ENCODE measurements at regions not wholly inside any gene's neighbourhood (a gene's known extent, or its start where the extent isn't known, plus 50 kb on each side); places are given as distances from the start of the nearest gene placed in this dataset.

DNA sequence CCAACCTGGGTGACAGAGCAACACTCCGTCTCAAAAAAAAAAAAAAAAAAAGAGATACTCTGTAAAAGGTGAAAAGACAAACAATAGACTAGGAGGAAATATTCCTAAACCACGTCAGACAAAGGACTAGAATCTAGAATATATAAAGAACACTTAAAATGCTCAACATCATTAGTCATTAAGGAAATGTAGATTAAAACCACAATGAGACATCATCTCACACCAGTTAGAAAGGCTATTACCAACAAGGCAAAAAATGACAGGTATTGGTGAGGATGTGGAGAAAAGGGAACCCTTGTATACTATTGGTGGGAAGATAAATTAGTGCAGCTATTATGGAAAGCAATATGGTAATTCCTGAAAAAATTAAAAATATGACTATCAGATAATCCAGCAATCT is 903.1 kb upstream of the SOX9 start:
- FAIRE-seq (no peak), DNase-seq (ENCODE audit: low read depth, low spot score) (no peak)
- no TSS peak for BruUV-seq (replicated peaks)
- Histone ChIP-seq H3K27me3 (ENCODE audit: control insufficient read depth in 2 of 2, insufficient read depth in 2 of 2, low read length in 2 of 2) (no peaks in the 10 kb centered on the region), H3K4me3 (replicated peaks in 1 of 3; ENCODE audit: insufficient read depth in 1 of 3, low read depth in 1 of 3, low read length in 3 of 3) (no peak overlapping the region), H3K79me2 (ENCODE audit: control insufficient read depth, insufficient read depth, low read length) (no peaks in the 10 kb centered on the region), H3K9ac (replicated peaks; ENCODE audit: extremely low read depth, insufficient read depth, low read length) (no peak overlapping the region), H4K20me1 (replicated peaks; ENCODE audit: control insufficient read depth, extremely low read depth, insufficient read depth, low read length) (no peaks in the 10 kb centered on the region), H3K9me3 (replicated peaks; ENCODE audit: control insufficient read depth, insufficient read depth, low read length) (no peaks in the 10 kb centered on the region), H3K4me2 (ENCODE audit: insufficient read depth, low read length) (no peak overlapping the region), H2AFZ (ENCODE audit: low read depth, low read length) (no peak overlapping the region), H3K27ac (ENCODE audit: insufficient read depth, low read depth, low read length) (no peak overlapping the region), H3K36me3 (ENCODE audit: control insufficient read depth in 2 of 2, extremely low read depth in 1 of 2, insufficient read depth in 2 of 2, low read length in 2 of 2) (no peaks in the 10 kb centered on the region), H3K9me1 (replicated peaks; ENCODE audit: control insufficient read depth, extremely low read depth, insufficient read depth, low read length) (no peaks in the 10 kb centered on the region), H3K4me1 (ENCODE audit: control insufficient read depth, extremely low read depth, insufficient read depth, low read length) (no peaks in the 10 kb centered on the region)
- intact Hi-C loops (cut with micrococcal nuclease): no loop called here
- TF ChIP-seq FOS (IDR thresholded peaks at IDR 0.05; ENCODE audit: borderline replicate concordance, insufficient read depth, low read length): no peak
- no peak for TF ChIP-seq JUN (IDR thresholded peaks at IDR 0.05; ENCODE audit: borderline replicate concordance, insufficient read depth, insufficient read length, low read depth)
- TF ChIP-seq MYC (IDR thresholded peaks at IDR 0.05; ENCODE audit: low read depth, low read length): no peak
- no peak for TF ChIP-seq POLR2AphosphoS5 (IDR thresholded peaks at IDR 0.05; ENCODE audit: insufficient read depth, low read depth, low read length)
- dilution Hi-C loops (cut with MboI; ENCODE audit: extremely low pct_ligation_motif_present, low sequenced_read_pairs): no loop called here
- POLR2A ChIA-PET: no interaction called here
- CTCF ChIA-PET: no interaction called here

DNA sequence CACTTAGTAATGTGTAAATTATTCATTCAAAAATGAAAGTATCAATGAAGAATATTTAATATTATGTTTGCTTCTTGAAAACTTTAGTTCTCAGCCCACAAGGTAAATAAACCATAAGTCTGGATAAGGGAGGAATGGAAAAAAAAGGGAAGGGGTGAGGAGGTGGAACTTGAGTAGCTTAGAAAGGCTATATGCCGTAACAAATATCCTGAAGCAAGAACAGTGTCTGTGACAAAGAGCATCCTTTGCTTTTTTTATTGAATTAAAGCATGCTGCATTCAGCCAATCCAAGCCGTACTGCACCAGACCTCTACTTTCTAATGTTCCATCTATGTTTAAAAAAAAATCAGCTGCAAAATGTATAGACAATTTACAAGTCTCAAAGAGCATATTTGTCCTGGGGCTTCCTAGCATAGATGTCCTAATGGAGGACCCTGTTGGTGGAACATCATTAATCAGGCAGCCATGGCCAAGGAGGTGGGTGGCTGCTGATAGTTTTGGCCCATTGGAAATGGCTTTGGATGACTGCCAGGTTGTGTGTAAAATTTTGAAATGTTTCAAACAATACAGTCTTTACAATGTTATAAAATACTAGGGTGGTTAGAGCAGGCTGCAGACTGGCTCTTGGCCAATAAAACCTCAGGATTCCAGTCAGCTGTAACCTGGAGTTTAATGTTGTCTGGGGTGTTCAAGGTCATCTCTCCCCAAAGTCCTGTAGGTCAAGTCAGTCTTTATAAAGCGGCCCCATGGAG is 895.8 kb upstream of the SOX9 start:
- POLR2A ChIA-PET: no interaction called here
- Histone ChIP-seq H2AFZ (ENCODE audit: low read depth, low read length) (no peak overlapping the region), H3K79me2 (ENCODE audit: control insufficient read depth, insufficient read depth, low read length) (no peaks in the 10 kb centered on the region), H3K9ac (replicated peaks; ENCODE audit: extremely low read depth, insufficient read depth, low read length) (no peak overlapping the region), H3K27me3 (ENCODE audit: control insufficient read depth in 2 of 2, insufficient read depth in 2 of 2, low read length in 2 of 2) (no peaks in the 10 kb centered on the region), H3K27ac (ENCODE audit: insufficient read depth, low read depth, low read length) (no peak overlapping the region), H3K4me2 (ENCODE audit: insufficient read depth, low read length) (no peak overlapping the region), H3K9me1 (replicated peaks; ENCODE audit: control insufficient read depth, extremely low read depth, insufficient read depth, low read length) (no peaks in the 10 kb centered on the region), H3K4me1 (ENCODE audit: control insufficient read depth, extremely low read depth, insufficient read depth, low read length) (no peaks in the 10 kb centered on the region), H3K4me3 (replicated peaks in 1 of 3; ENCODE audit: insufficient read depth in 1 of 3, low read depth in 1 of 3, low read length in 3 of 3) (no peak overlapping the region), H4K20me1 (replicated peaks; ENCODE audit: control insufficient read depth, extremely low read depth, insufficient read depth, low read length) (no peaks in the 10 kb centered on the region), H3K36me3 (ENCODE audit: control insufficient read depth in 2 of 2, extremely low read depth in 1 of 2, insufficient read depth in 2 of 2, low read length in 2 of 2) (no peaks in the 10 kb centered on the region), H3K9me3 (replicated peaks; ENCODE audit: control insufficient read depth, insufficient read depth, low read length) (no peaks in the 10 kb centered on the region)
- no TSS peak for BruUV-seq (replicated peaks)
- dilution Hi-C loops (cut with MboI; ENCODE audit: extremely low pct_ligation_motif_present, low sequenced_read_pairs): no loop called here
- intact Hi-C loops (cut with micrococcal nuclease): no loop called here
- TF ChIP-seq POLR2AphosphoS5 (IDR thresholded peaks at IDR 0.05; ENCODE audit: insufficient read depth, low read depth, low read length) (no peak), EZH2 (IDR thresholded peaks at IDR 0.05; ENCODE audit: borderline replicate concordance, low read depth, low read length, severe bottlenecking) (no peak), FOS (IDR thresholded peaks at IDR 0.05; ENCODE audit: borderline replicate concordance, insufficient read depth, low read length) (no peak), JUN (IDR thresholded peaks at IDR 0.05; ENCODE audit: borderline replicate concordance, insufficient read depth, insufficient read length, low read depth) (no peak), POLR2A (IDR thresholded peaks at IDR 0.05; ENCODE audit: low read depth, low read length) (no peak), GATA2 (IDR thresholded peaks at IDR 0.05; ENCODE audit: insufficient read depth, insufficient read length, low read depth, low read length) (no peak), MYC (IDR thresholded peaks at IDR 0.05; ENCODE audit: low read depth, low read length) (no peak)
- TF ChIP-seq, protein P1, sequence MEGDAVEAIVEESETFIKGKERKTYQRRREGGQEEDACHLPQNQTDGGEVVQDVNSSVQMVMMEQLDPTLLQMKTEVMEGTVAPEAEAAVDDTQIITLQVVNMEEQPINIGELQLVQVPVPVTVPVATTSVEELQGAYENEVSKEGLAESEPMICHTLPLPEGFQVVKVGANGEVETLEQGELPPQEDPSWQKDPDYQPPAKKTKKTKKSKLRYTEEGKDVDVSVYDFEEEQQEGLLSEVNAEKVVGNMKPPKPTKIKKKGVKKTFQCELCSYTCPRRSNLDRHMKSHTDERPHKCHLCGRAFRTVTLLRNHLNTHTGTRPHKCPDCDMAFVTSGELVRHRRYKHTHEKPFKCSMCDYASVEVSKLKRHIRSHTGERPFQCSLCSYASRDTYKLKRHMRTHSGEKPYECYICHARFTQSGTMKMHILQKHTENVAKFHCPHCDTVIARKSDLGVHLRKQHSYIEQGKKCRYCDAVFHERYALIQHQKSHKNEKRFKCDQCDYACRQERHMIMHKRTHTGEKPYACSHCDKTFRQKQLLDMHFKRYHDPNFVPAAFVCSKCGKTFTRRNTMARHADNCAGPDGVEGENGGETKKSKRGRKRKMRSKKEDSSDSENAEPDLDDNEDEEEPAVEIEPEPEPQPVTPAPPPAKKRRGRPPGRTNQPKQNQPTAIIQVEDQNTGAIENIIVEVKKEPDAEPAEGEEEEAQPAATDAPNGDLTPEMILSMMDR (IDR thresholded peaks at IDR 0.05; ENCODE audit: extremely low read depth in 1 of 2, insufficient read depth in 1 of 2, low read depth in 1 of 2, low read length in 2 of 2): no peak
- TF ChIP-seq, protein P2, sequence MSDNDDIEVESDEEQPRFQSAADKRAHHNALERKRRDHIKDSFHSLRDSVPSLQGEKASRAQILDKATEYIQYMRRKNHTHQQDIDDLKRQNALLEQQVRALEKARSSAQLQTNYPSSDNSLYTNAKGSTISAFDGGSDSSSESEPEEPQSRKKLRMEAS (IDR thresholded peaks at IDR 0.05; ENCODE audit: insufficient read depth, insufficient read length): no peak
- no peak for FAIRE-seq
- CTCF ChIA-PET: no interaction called here
- DNase-seq (ENCODE audit: low read depth, low spot score): no peak

All from endothelial cell of umbilical vein (primary cell).